ENCODE measurements at regions not wholly inside any gene's neighbourhood (a gene's known extent, or its start where the extent isn't known, plus 50 kb on each side); places are given as distances from the start of the nearest gene placed in this dataset.
"Not testable (repeated sequence)": the region's sequence is repeated elsewhere in the genome, so short reads cannot be mapped to it uniquely, and the experiment has no call there.

DNA sequence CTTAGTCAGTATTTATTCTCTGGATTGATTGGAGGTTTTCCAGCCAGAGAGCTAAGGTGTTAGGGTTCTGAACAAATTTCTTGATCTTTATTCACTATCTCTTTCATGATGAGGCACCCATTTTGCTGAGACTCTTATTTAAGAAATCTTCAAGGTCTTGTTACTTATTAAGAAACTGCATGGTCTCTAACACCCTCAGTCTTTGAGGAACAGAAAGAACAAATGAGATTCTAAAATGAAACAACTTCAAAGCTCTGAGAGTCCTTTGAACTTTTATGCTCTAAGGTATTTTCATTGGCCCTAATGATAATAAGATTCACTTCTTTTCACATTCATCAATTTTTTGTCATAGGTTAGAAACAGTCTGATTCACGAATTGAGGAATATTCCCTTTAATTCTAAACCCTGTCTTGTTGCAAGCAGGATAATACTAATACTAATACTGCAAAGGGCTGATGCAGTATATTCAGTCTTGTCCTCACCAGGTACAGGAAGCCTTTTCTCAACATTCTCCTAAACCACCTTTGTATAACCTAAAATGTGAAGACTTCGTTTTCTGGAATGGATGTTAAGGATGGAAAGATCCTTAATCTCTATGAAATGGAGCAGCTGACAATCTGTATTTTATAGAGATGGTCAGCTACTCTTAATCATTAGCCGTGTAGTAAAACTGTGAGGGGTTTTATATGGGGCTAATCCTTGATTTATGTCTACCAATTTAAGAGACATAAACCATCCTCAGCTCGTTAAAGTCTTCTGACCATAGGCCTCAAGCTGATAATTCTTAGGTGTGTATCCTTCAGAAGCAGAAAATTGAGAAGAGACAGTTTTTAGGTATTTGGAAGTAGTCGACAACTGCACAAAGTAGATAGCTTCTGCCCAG, 198.3 kb downstream of the OTOL1 start:
- Mint-ChIP-seq H3K4me3 (no peak overlapping the region), H3K27ac (no peak overlapping the region), H3K4me1 (no peaks in the 10 kb centered on the region), H3K9me3 (peaks cover 0 to 4% (median 0%) of the 10 kb centered on the region in 3 donors), H3K27me3 (no peaks in the 10 kb centered on the region), H3K36me3 (no peaks in the 10 kb centered on the region)

DNA sequence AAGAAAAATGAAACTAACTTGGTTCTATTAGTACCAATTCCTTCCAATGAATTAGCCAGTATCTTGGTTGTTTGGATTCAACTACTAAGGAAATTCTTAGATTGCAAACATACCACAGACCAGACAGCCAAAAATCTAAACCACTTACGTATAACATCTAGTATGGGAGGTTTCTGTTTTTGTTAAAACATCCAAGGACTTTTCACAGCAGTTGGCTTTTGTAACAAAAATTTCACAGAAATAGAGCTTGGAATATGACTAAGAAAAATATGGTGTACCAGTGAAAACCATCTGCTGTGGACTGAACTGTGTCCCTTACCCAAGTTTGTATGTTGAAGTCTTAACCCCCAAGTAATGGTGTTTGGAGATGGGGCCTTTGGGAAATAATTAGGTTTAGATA, 199.2 kb downstream of the OTOL1 start:
- H3K27me3 Mint-ChIP-seq = no peaks in the 10 kb centered on the region

DNA sequence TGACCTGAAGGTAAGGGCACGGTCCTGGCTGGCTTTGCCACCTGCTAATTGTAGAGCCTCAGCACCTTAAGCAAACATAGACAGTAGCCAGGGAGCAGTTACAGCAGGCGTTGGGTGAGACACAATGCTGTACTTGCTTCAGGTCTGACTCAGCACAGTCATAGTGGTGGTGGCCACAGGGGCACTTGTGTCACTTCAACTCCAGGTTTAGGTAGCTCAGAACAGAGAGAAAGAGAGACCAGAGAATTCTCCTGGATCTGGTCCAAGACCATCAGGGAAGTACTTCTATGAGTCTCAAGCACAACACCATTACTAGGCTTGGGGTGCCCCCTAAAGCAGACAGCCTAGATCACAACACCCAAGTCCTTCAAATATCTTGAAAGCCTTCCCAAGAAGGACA, 204.4 kb downstream of the OTOL1 start:
- Mint-ChIP-seq H3K4me3 (no peak overlapping the region), H3K9me3 (peaks cover 1 to 4% (median 3%) of the 10 kb centered on the region in 3 donors), H3K27me3 (no peaks in the 10 kb centered on the region), H3K27ac (no peak overlapping the region), H3K4me1 (no peaks in the 10 kb centered on the region), H3K36me3 (no peaks in the 10 kb centered on the region)

More for the DNA sequence above, 199.2 kb downstream of the OTOL1 start:
- Mint-ChIP-seq H3K36me3 (no peaks in the 10 kb centered on the region), H3K27ac (no peak overlapping the region), H3K4me1 (no peaks in the 10 kb centered on the region), H3K4me3 (no peak overlapping the region), H3K9me3 (peaks cover 0 to 4% (median 0%) of the 10 kb centered on the region in 3 donors)

DNA sequence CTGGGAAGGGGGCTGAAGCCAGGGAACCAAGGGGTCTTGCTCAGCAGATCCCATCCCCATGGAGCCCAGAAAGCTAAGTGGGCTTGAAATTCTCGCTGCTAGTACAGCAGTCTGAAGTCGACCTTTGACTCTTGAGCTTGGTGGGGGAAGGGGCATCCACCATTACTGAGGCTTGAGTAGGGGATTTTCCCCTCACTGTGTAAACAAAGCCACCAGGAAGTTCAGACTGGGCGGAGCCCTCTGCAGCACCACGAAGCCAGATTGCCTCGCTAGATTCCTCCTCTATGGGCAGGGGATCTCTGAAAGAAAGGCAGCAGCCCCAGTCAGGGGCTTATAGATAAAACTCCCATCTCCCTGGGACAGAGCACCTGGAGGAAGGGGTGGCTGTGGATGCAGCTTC, 210.6 kb downstream of the OTOL1 start:
- H3K4me1 Mint-ChIP-seq, H3K4me3 Mint-ChIP-seq, H3K27me3 Mint-ChIP-seq, H3K27ac Mint-ChIP-seq, H3K36me3 Mint-ChIP-seq: not testable (repeated sequence)
- peaks cover 4 to 10% (median 5%) of the 10 kb centered on the region in 3 donors for H3K9me3 Mint-ChIP-seq

DNA sequence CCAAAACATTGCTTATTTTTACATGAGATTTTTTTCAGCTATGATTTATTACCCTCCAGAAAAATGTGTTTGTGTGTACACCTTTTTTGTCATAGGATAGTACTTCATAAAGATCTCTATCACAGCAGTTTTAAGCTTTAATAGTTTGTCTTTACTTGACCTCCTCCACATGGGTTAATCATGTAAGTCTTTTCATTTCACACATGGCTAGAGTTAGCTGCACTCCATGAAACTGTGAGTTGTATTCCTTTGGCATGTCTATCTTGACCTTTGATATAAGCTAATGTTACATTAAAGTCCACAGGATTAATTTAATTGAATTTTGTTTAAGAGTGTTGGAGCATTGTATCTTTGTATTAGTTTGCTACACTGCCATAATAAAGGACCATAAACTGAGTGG, 217.1 kb downstream of the OTOL1 start:
- Mint-ChIP-seq H3K4me1 (no peaks in the 10 kb centered on the region), H3K27me3 (no peaks in the 10 kb centered on the region), H3K9me3 (peaks cover 0 to 6% (median 2%) of the 10 kb centered on the region in 3 donors), H3K36me3 (peaks cover 2% of the 10 kb centered on the region), H3K4me3 (no peak overlapping the region), H3K27ac (no peak overlapping the region)

DNA sequence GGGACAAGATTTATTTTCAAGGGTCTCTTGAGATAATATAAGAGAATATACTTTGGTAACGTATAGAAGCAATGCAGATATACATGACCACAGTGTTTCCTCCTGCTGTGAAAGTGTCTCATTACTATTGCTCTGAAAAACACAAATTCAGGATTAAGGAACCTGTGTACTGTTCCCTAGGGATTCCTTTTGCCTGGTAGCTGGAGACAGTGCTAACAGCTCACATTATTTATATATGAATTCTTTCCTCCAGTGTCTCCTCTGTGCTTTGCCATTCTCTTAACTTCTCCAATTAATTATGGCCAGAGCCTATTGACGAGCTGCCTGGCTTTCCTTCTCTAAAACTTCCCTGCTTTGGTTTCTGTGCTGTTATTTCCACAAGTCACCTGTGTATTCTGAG, 235.4 kb downstream of the OTOL1 start:
- Mint-ChIP-seq H3K36me3 (no peaks in the 10 kb centered on the region), H3K9me3 (peaks cover 0 to 2% (median 1%) of the 10 kb centered on the region in 3 donors)

DNA sequence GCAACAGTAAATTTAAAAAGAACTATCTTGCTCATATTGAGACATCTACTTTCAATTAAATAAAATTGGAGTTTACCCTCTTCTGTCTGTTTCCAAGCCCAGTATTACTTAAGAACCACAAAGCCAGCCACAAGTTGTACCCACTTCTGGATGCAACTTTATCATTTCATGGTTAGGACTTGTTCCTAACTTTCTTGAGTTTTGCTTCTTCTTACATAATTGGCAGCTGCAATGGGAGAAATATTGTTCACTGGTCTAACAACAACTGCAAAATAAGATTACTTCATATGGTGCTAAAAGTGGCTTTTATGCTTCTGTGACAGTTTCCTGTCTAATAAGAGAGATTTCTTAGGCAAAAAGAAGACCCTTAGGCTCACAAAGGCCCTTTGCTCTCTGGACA, 240.6 kb downstream of the OTOL1 start:
- Mint-ChIP-seq H3K4me3 (no peak overlapping the region), H3K36me3 (no peaks in the 10 kb centered on the region), H3K27me3 (no peaks in the 10 kb centered on the region), H3K27ac (no peak overlapping the region), H3K9me3 (peaks cover 0 to 3% (median 2%) of the 10 kb centered on the region in 3 donors), H3K4me1 (no peaks in the 10 kb centered on the region)

More for the DNA sequence above, 235.4 kb downstream of the OTOL1 start:
- no peak overlapping the region for H3K27ac Mint-ChIP-seq
- H3K27me3 Mint-ChIP-seq = no peaks in the 10 kb centered on the region
- no peaks in the 10 kb centered on the region for H3K4me1 Mint-ChIP-seq
- no peak overlapping the region for H3K4me3 Mint-ChIP-seq

DNA sequence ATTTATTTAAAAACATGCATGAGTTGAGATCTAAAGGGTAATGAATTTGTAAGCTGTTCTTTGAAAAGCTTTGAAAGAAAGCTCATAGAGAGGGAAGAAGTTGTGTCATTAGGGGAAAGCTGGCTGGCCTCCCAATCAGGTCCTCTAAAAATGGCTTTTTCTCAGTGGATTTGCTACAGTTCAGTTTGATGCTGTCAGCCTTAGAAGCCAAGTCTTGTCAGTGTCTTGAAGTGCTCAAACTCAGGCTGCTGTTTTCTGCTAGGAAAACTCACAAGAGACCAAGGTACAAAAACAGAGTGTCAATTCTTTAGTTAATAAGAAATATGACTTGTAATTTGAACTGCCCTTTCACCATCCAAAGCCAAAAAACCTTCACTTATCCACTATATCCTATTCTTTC, 243.8 kb downstream of the OTOL1 start:
- H3K4me3 Mint-ChIP-seq = no peak overlapping the region

DNA sequence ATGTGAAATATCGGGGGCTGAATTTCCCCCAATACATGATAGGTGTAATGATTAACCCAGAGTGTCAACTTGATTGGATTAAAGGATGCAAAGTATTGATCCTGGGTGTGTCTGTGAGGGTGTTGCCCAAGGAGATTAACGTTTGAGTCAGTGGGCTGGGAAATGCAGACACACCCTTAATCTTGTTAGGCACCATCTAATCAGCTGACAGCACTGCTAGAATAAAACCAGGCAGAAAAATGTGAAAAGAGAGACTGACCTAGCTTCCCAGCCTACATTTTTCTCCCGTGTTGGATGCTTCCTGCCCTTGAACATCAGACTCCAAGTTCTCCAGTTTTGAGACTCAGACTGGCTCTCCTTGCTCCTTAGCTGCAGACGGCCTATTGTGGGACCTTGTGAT, 247.8 kb downstream of the OTOL1 start:
- Mint-ChIP-seq H3K4me3 (no peak overlapping the region), H3K36me3 (no peaks in the 10 kb centered on the region), H3K4me1 (no peaks in the 10 kb centered on the region), H3K9me3 (no peaks in the 10 kb centered on the region), H3K27ac (no peak overlapping the region), H3K27me3 (no peaks in the 10 kb centered on the region)

More for the DNA sequence above, 243.8 kb downstream of the OTOL1 start:
- Mint-ChIP-seq H3K27ac (peak overlapping the region in 1 of 3 donors; percentile 0), H3K4me1 (no peaks in the 10 kb centered on the region), H3K36me3 (no peaks in the 10 kb centered on the region), H3K27me3 (no peaks in the 10 kb centered on the region), H3K9me3 (peaks cover 0 to 3% (median 0%) of the 10 kb centered on the region in 3 donors)

DNA sequence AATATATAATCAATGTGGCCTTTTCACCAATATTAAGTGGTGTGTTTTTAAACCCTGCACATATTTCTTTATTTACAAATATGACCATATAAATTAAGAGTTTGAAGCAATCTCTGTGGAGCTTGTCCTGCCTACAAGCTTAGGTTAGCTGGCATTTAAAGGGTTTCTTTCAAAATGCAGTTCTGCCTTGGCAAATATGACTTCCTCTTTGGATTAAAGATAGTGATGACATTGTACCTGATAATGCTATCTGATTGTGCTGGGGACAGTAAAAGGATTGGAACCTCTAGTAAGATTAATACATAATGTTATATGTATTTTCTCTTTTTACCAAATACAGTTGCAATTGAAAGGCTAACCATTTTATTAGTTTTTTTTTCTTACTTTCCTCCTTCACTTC, 249.1 kb downstream of the OTOL1 start:
- H3K27me3 Mint-ChIP-seq = no peaks in the 10 kb centered on the region
- no peaks in the 10 kb centered on the region for H3K36me3 Mint-ChIP-seq
- H3K4me3 Mint-ChIP-seq = no peak overlapping the region
- H3K9me3 Mint-ChIP-seq = no peaks in the 10 kb centered on the region
- H3K27ac Mint-ChIP-seq = no peak overlapping the region
- no peaks in the 10 kb centered on the region for H3K4me1 Mint-ChIP-seq

DNA sequence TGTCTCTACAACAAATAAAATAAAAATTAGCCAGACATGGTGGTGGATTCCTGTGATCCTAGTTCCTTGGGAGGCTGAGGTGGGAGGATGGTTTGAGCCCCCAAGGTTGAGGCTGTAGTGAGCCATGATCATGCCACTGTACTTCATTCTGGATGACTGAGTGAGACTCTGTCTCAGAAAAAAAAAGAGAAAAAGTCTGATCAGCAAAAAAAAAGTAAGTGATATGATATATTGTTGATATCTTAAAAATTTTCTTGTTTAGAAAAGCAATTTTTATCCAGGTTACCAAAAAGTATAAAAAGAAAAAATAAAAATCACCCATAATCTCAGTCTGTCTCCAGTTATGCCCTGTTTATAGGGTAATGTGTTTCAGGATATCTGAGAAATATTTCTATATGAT, 251.4 kb downstream of the OTOL1 start:
- no peaks in the 10 kb centered on the region for H3K36me3 Mint-ChIP-seq
- no peaks in the 10 kb centered on the region for H3K27me3 Mint-ChIP-seq
- peak overlapping the region in 1 of 3 donors; percentile 25 for H3K27ac Mint-ChIP-seq
- no peak overlapping the region for H3K4me3 Mint-ChIP-seq
- H3K4me1 Mint-ChIP-seq = no peaks in the 10 kb centered on the region
- H3K9me3 Mint-ChIP-seq = peaks cover 0 to 4% (median 2%) of the 10 kb centered on the region in 3 donors

DNA sequence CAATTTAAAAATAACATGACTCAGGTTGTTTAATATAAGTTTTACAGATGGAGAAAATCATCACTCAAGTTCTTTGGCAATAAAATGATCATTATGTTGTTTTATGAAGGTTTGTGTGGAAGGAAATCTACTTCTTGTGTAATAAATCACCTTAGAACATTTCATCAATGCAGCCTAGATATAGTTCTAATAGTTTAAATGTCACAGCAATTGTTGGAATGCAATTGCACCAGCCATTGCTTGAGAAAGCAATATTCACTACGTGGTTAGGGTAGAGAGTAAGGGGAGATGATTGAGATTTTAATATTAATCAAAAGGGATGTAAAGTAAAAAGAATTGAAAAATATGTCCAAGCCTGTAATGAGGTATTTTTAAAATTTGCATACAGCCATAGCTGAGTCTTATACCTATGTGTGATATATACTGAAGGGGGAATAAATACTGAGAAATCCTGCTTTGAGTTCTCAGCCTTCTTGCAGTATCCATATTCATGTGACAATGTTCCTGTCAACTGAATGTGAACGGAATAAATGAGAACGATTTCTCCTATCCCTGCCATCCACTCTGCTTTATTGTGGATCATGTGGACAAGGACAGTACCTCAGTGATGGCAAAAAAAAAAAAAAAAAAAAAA, 257.9 kb downstream of the OTOL1 start:
- no peaks in the 10 kb centered on the region for H3K36me3 Mint-ChIP-seq
- H3K4me3 Mint-ChIP-seq = no peak overlapping the region
- H3K27ac Mint-ChIP-seq = no peak overlapping the region
- H3K27me3 Mint-ChIP-seq = no peaks in the 10 kb centered on the region
- H3K9me3 Mint-ChIP-seq = peaks cover 2 to 4% (median 4%) of the 10 kb centered on the region in 3 donors
- peaks cover 0 to 2% (median 0%) of the 10 kb centered on the region in 3 donors for H3K4me1 Mint-ChIP-seq

DNA sequence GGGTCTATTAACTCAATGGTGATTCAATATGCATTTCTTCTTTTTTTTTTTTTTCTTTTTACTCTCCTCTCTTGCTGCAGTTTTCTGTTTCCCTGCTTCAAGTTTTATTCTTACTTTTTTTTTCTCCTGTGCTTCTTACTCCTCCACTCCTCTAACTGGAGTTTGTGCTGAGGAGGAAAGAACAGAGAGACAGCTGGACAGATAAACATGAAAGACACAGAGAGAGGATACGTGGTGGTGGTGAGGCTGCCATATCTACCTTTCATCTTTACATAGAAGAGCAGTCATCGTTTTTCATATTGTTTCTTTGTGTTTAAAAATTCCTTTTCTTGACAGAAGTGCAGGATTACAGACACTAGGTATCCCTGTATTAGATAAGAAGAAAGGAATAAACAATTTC, 262.8 kb downstream of the OTOL1 start:
- H3K27ac Mint-ChIP-seq = no peak overlapping the region
- no peaks in the 10 kb centered on the region for H3K36me3 Mint-ChIP-seq
- H3K4me3 Mint-ChIP-seq = no peak overlapping the region
- H3K4me1 Mint-ChIP-seq = peaks cover 0 to 2% (median 0%) of the 10 kb centered on the region in 3 donors
- H3K9me3 Mint-ChIP-seq = peaks cover 0 to 2% (median 0%) of the 10 kb centered on the region in 3 donors
- no peaks in the 10 kb centered on the region for H3K27me3 Mint-ChIP-seq

DNA sequence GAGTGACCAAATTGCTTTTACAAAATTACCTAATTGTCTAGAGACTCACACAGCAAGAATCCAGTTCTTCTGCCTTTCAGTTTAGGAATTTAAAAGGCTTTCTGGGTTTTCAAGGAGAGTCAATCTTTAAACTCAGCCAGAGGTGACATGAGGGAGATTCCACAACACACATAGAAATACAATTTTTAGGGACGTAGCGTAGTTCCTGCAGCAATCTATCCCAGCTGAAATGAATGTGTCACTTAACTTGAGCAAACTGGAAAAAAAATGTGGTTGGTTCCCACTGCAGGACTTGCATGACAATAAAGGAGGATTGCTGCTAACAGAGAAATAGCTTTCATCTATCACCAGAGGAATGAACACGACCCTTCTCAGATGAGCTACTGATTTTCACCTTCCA, 269.7 kb downstream of the OTOL1 start:
- Mint-ChIP-seq H3K4me1 (no peaks in the 10 kb centered on the region), H3K27me3 (peaks cover 1% of the 10 kb centered on the region), H3K36me3 (no peaks in the 10 kb centered on the region), H3K27ac (no peak overlapping the region), H3K4me3 (no peak overlapping the region), H3K9me3 (peaks cover 0 to 2% (median 0%) of the 10 kb centered on the region in 3 donors)

DNA sequence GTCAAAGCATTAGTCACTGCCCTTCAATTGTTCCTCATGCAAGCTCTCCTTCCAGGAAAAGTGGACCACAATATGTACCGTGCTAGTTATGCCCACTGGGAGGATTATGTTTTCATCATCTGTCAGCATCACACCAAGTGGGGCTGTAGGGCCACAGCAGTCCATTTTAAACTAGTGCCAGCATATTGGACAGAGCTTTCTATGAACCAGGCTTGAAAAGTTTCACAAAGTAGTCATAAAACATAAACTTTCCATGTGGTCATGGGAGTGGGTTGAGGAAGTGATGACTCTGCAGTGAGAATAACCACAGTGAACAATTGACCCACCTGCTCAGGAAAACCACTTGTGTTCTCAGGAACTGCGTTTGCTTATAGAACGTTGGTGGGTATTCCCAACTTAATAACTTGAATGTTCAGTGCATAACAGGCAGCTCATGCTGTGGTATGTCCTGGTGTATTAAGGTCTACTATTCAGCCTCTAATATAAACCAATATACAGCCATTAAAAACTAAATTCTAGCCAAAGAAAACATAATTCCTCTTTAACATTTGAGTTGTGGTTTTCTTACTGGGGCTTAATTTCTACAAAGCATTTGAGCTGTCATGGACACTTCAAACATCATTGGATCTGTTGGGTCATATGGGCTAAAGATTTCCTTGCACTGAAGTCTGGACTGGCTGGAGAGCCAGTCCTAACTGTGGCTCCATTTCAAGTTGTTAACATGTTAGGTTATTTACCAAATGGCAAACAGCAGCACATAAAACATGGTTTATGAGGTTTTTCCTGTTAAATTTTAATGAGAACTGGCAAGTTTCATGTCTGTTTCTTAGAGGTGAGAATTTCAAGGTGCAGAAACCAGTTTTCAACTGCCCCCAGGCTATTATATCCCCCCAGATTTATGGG, 274.1 kb downstream of the OTOL1 start:
- H3K4me1 Mint-ChIP-seq = no peaks in the 10 kb centered on the region
- H3K27me3 Mint-ChIP-seq = no peaks in the 10 kb centered on the region
- no peak overlapping the region for H3K27ac Mint-ChIP-seq
- peaks cover 0 to 2% (median 2%) of the 10 kb centered on the region in 3 donors for H3K9me3 Mint-ChIP-seq
- H3K4me3 Mint-ChIP-seq = no peak overlapping the region
- H3K36me3 Mint-ChIP-seq = no peaks in the 10 kb centered on the region
